Muscle layer of colon (tissue), 2 donors: ENCODE measurements at regions not wholly inside any gene's neighbourhood (a gene's known extent, or its start where the extent isn't known, plus 50 kb on each side); places are given as distances from the start of the nearest gene placed in this dataset.
"Not testable (repeated sequence)": the region's sequence is repeated elsewhere in the genome, so short reads cannot be mapped to it uniquely, and the experiment has no call there.

Experiments used
- H3K27ac ChIP-seq: one replicate; pipeline ENCODE4 v1.7.0; 2013; ENCODE audit warnings: low read depth, mild to moderate bottlenecking, low read length, moderate library complexity
- H3K27me3 ChIP-seq, 2 donors: one replicate each; pipeline ENCODE4 v1.7.0; 2013; ENCODE audit warnings: low read length in 2 of 2, mild to moderate bottlenecking in 2 of 2; ENCODE audit not compliant: insufficient read depth in 2 of 2, control insufficient read depth in 1 of 2
- H3K36me3 ChIP-seq: one replicate; pipeline ENCODE4 v1.7.0; 2013; ENCODE audit warnings: mild to moderate bottlenecking, low read length; ENCODE audit not compliant: insufficient read depth
- H3K4me1 ChIP-seq: one replicate; pipeline ENCODE4 v1.7.0; 2013; ENCODE audit warnings: mild to moderate bottlenecking, low read length; ENCODE audit not compliant: insufficient read depth
- H3K4me3 ChIP-seq, 2 donors: one replicate each; pipeline ENCODE4 v1.7.0; 2013; ENCODE audit warnings: low read length in 2 of 2, low read depth in 1 of 2, mild to moderate bottlenecking in 1 of 2, moderate library complexity in 1 of 2
- H3K9ac ChIP-seq: one replicate; pipeline ENCODE4 v1.7.0; 2013; ENCODE audit warnings: low read length
- H3K9me3 ChIP-seq: one replicate; pipeline ENCODE4 v1.7.0; 2013; ENCODE audit warnings: mild to moderate bottlenecking, low read length
- donor health status: abdominal sarcoma.
- donor health status: Adenocarcinoma of cecum.

- Histone ChIP-seq H3K9ac (no peak overlapping the region), H3K36me3 (no peaks in the 10 kb centered on the region), H3K9me3 (no peaks in the 10 kb centered on the region), H3K4me1 (peaks cover 21% of the 10 kb centered on the region), H3K27ac (no peak overlapping the region), H3K4me3 (no peak overlapping the region), H3K27me3 (no peaks in the 10 kb centered on the region)
Observed at GRCh38 chr6:163707387-163708355, 293.2 kb downstream of the QKI start.

GRCh38 chr6:163706500-163707087, 292.1 kb downstream of the QKI start:
- no peak overlapping the region for H3K9ac ChIP-seq
- H3K4me3 ChIP-seq, result no peak overlapping the region
- H3K36me3 ChIP-seq, result no peaks in the 10 kb centered on the region
- H3K27ac ChIP-seq, result no peak overlapping the region
- H3K27me3 ChIP-seq, result no peaks in the 10 kb centered on the region
- H3K9me3 ChIP-seq, result no peaks in the 10 kb centered on the region
- peaks cover 12% of the 10 kb centered on the region for H3K4me1 ChIP-seq

GRCh38 chr6:163705923-163706322, 291.4 kb downstream of the QKI start:
- Histone ChIP-seq H3K4me1 (peaks cover 12% of the 10 kb centered on the region), H3K27me3 (no peaks in the 10 kb centered on the region), H3K9me3 (no peaks in the 10 kb centered on the region), H3K9ac (no peak overlapping the region), H3K27ac (no peak overlapping the region), H3K4me3 (no peak overlapping the region), H3K36me3 (no peaks in the 10 kb centered on the region)

- Histone ChIP-seq H3K27me3 (no peaks in the 10 kb centered on the region), H3K4me3 (no peak overlapping the region), H3K9ac (no peak overlapping the region), H3K9me3 (no peaks in the 10 kb centered on the region), H3K27ac (no peak overlapping the region), H3K36me3 (no peaks in the 10 kb centered on the region), H3K4me1 (peaks cover 4% of the 10 kb centered on the region)
Observed at GRCh38 chr6:163702736-163703135, 288.2 kb downstream of the QKI start.

- Histone ChIP-seq H3K27ac (no peak overlapping the region), H3K9me3 (no peaks in the 10 kb centered on the region), H3K4me1 (no peaks in the 10 kb centered on the region), H3K9ac (no peak overlapping the region), H3K36me3 (no peaks in the 10 kb centered on the region), H3K4me3 (no peak overlapping the region), H3K27me3 (no peaks in the 10 kb centered on the region)
Observed at GRCh38 chr6:163701762-163702161, 287.2 kb downstream of the QKI start.

- H3K9me3 ChIP-seq, result no peaks in the 10 kb centered on the region
- H3K4me1 ChIP-seq, result no peaks in the 10 kb centered on the region
- H3K27me3 ChIP-seq, result no peaks in the 10 kb centered on the region
- H3K9ac ChIP-seq, result no peak overlapping the region
- no peak overlapping the region for H3K27ac ChIP-seq
- H3K4me3 ChIP-seq, result no peak overlapping the region
- H3K36me3 ChIP-seq, result no peaks in the 10 kb centered on the region
Observed at GRCh38 chr6:163698086-163698485, 283.6 kb downstream of the QKI start.

GRCh38 chr6:163696311-163696710, 281.8 kb downstream of the QKI start:
- not testable (repeated sequence) for H3K9me3 ChIP-seq, H3K27ac ChIP-seq, H3K27me3 ChIP-seq, H3K4me3 ChIP-seq, H3K4me1 ChIP-seq, H3K9ac ChIP-seq, H3K36me3 ChIP-seq

- Histone ChIP-seq H3K9me3 (no peaks in the 10 kb centered on the region), H3K27ac (no peak overlapping the region), H3K9ac (no peak overlapping the region), H3K36me3 (no peaks in the 10 kb centered on the region), H3K4me1 (no peaks in the 10 kb centered on the region), H3K27me3 (no peaks in the 10 kb centered on the region), H3K4me3 (no peak overlapping the region)
Observed at GRCh38 chr6:163695414-163695864, 280.9 kb downstream of the QKI start.

GRCh38 chr6:163694988-163695398, 280.5 kb downstream of the QKI start:
- Histone ChIP-seq H3K9ac (no peak overlapping the region), H3K4me3 (no peak overlapping the region), H3K36me3 (no peaks in the 10 kb centered on the region), H3K27ac (no peak overlapping the region), H3K4me1 (no peaks in the 10 kb centered on the region), H3K9me3 (no peaks in the 10 kb centered on the region), H3K27me3 (no peaks in the 10 kb centered on the region)

GRCh38 chr6:163694072-163694471, 279.6 kb downstream of the QKI start:
- Histone ChIP-seq H3K36me3 (no peaks in the 10 kb centered on the region), H3K4me1 (no peaks in the 10 kb centered on the region), H3K9me3 (no peaks in the 10 kb centered on the region), H3K27ac (no peak overlapping the region), H3K9ac (no peak overlapping the region), H3K27me3 (no peaks in the 10 kb centered on the region), H3K4me3 (no peak overlapping the region)

- Histone ChIP-seq H3K4me3 (no peak overlapping the region), H3K4me1 (no peaks in the 10 kb centered on the region), H3K27ac (no peak overlapping the region), H3K9me3 (no peaks in the 10 kb centered on the region), H3K27me3 (no peaks in the 10 kb centered on the region), H3K9ac (no peak overlapping the region), H3K36me3 (no peaks in the 10 kb centered on the region)
Observed at GRCh38 chr6:163691049-163691448, 276.5 kb downstream of the QKI start.
